IPS DF 4.7 (cell line): ENCODE measurements at regions not wholly inside any gene's neighbourhood (a gene's known extent, or its start where the extent isn't known, plus 50 kb on each side); places are given as distances from the start of the nearest gene placed in this dataset.
"Not testable (repeated sequence)": the region's sequence is repeated elsewhere in the genome, so short reads cannot be mapped to it uniquely, and the experiment has no call there.

Source experiments
- DNase-seq: peaks from one replicate; pipeline ENCODE4 v3.0.0-alpha.2; 2013; ENCODE audit warnings: low spot score; ENCODE audit errors: extremely low read depth

- DNase-seq: no peak
These were observed 650.1 kb upstream of the RAG2 start for GRCh38 chr11:37248145-37248544.

GRCh38 chr11:37246092-37246491, 648.1 kb upstream of the RAG2 start:
- not testable (repeated sequence) for DNase-seq

- DNase-seq: no peak
These were observed 632.8 kb upstream of the RAG2 start for GRCh38 chr11:37230865-37231264.

GRCh38 chr11:37223962-37224361, 625.9 kb upstream of the RAG2 start:
- DNase-seq: no peak

GRCh38 chr11:37203006-37203405, 605.0 kb upstream of the RAG2 start:
- DNase-seq: no peak

GRCh38 chr11:37199082-37199481, 601.0 kb upstream of the RAG2 start:
- no peak for DNase-seq

- DNase-seq: no peak
These were observed 586.3 kb upstream of the RAG2 start for GRCh38 chr11:37184326-37184725.

- no peak for DNase-seq
These were observed 584.0 kb upstream of the RAG2 start for GRCh38 chr11:37182031-37182430.

- no peak for DNase-seq
These were observed 579.7 kb upstream of the RAG2 start for GRCh38 chr11:37177721-37178120.

- DNase-seq: no peak
These were observed 573.4 kb upstream of the RAG2 start for GRCh38 chr11:37171451-37171850.

- no peak for DNase-seq
These were observed 572.3 kb upstream of the RAG2 start for GRCh38 chr11:37170311-37170710.

GRCh38 chr11:37145434-37145833, 547.4 kb upstream of the RAG2 start:
- DNase-seq: not testable (repeated sequence)

- DNase-seq: no peak
These were observed 544.6 kb upstream of the RAG2 start for GRCh38 chr11:37142591-37142990.

- no peak for DNase-seq
These were observed 543.7 kb upstream of the RAG2 start for GRCh38 chr11:37141707-37142106.

GRCh38 chr11:37135606-37136005, 537.6 kb upstream of the RAG2 start:
- DNase-seq: not testable (repeated sequence)

- no peak for DNase-seq
These were observed 536.6 kb upstream of the RAG2 start for GRCh38 chr11:37134637-37135036.

- DNase-seq: no peak
These were observed 526.3 kb upstream of the RAG2 start for GRCh38 chr11:37124384-37124783.

GRCh38 chr11:37115963-37116362, 517.9 kb upstream of the RAG2 start:
- DNase-seq: no peak

- no peak for DNase-seq
These were observed 512.3 kb upstream of the RAG2 start for GRCh38 chr11:37110385-37110784.

GRCh38 chr11:37109286-37109585, 511.2 kb upstream of the RAG2 start:
- DNase-seq: no peak

- no peak for DNase-seq
These were observed 510.6 kb upstream of the RAG2 start for GRCh38 chr11:37108436-37109285.

- no peak for DNase-seq
These were observed 509.8 kb upstream of the RAG2 start for GRCh38 chr11:37107831-37108230.

GRCh38 chr11:37107415-37107814, 509.4 kb upstream of the RAG2 start:
- DNase-seq: no peak

GRCh38 chr11:37105427-37105826, 507.4 kb upstream of the RAG2 start:
- no peak for DNase-seq
